OCI-LY3 (cell line): ENCODE measurements at regions not wholly inside any gene's neighbourhood (a gene's known extent, or its start where the extent isn't known, plus 50 kb on each side); places are given as distances from the start of the nearest gene placed in this dataset.

Experiments
- H2AFZ ChIP-seq: fragments of 200-600, 300-600 bp; shearing (Covaris generic); 2 replicates; pipeline ENCODE4 v1.6.0; 2014; ENCODE audit warnings: antibody characterized with exemption, low read depth, low read length
- H3K27ac ChIP-seq: fragments of 200-600, 300-600 bp; sonication (generic); 2 replicates; pipeline ENCODE4 v1.5.1; 2014; ENCODE audit warnings: mild to moderate bottlenecking, low read length, moderate library complexity, mixed read lengths
- H3K27me3 ChIP-seq: fragments of 200-600, 300-600 bp; sonication (generic); 2 replicates; pipeline ENCODE4 v1.6.1; 2014; ENCODE audit warnings: low read depth, low read length, mixed read lengths
- H3K36me3 ChIP-seq: fragments of 200-600, 300-600 bp; sonication (generic); replicated peaks from 2 replicates; pipeline ENCODE3; 2014; ENCODE audit warnings: low read depth, low read length, mixed read lengths
- H3K4me1 ChIP-seq: fragments of 300-600, 200-600 bp; sonication (generic); 2 replicates; pipeline ENCODE4 v1.6.1; 2014; ENCODE audit warnings: low read length, mixed read lengths
- H3K4me2 ChIP-seq: fragments of 200-600, 300-600 bp; sonication (generic); 2 replicates; pipeline ENCODE4 v1.6.1; 2014; ENCODE audit warnings: low read length, mixed read lengths
- H3K4me3 ChIP-seq: fragments of 300-600, 200-600 bp; sonication (generic); 2 replicates; pipeline ENCODE4 v1.5.1; 2014; ENCODE audit warnings: antibody characterized with exemption, mild to moderate bottlenecking, low read length, moderate library complexity
- H3K79me2 ChIP-seq: fragments of 300-600, 200-600 bp; shearing (Covaris generic); 2 replicates; pipeline ENCODE4 v1.6.1; 2014; ENCODE audit warnings: mild to moderate bottlenecking, low read length, mixed read lengths
- H3K9ac ChIP-seq: fragments of 300-600, 200-600 bp; shearing (Covaris generic); 2 replicates; pipeline ENCODE4 v1.6.0; 2014; ENCODE audit warnings: mild to moderate bottlenecking, low read length, moderate library complexity
- H3K9me3 ChIP-seq: fragments of 200-600, 300-600 bp; shearing (Covaris generic); 2 replicates; pipeline ENCODE4 v1.6.1; 2014; ENCODE audit warnings: low read length, mixed read lengths; ENCODE audit not compliant: insufficient read depth
- H4K20me1 ChIP-seq: fragments of 200-600, 300-600 bp; sonication (generic); 2 replicates; pipeline ENCODE4 v1.6.1; 2016; ENCODE audit warnings: low read length, mixed read lengths; ENCODE audit not compliant: insufficient read depth
- EZH2phosphoT487 ChIP-seq: fragments of 200-600 bp; shearing (Covaris generic); IDR thresholded peaks from 2 replicates; pipeline ENCODE4 v1.6.1; 2018; ENCODE audit warnings: antibody characterized with exemption, mixed run types, low read depth
- TF ChIP-seq, protein P1 (sequence below): fragments of 200-600, 300-600 bp; sonication (generic); IDR thresholded peaks from 2 replicates; pipeline ENCODE4 v1.5.1; 2014; ENCODE audit warnings: antibody characterized with exemption, low read length, low read depth

DNA sequence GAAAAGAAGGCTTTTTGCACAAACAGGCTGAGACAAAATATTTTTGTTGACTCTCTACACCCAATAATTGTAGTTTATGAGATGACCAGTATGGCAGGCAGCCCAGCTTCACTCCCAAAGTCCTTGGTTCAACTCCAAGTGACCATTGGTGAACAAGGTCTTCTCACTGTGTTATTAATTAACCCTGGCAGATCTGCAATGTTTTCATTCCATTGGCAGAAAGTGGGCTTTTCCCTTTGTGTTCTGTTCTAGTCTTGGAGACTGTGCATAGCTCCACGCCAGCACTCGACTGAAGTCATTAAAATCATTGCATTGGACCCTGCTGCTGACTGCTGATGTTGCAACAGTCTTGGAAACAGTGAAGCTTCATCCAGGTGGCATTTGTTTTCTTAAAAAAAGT is 277.3 kb upstream of the HAND2 start:
- H3K27me3 ChIP-seq: no peaks in the 10 kb centered on the region
- no peak overlapping the region for H2AFZ ChIP-seq
- no peak overlapping the region for H3K27ac ChIP-seq
- H3K79me2 ChIP-seq: no peaks in the 10 kb centered on the region
- H3K9me3 ChIP-seq: no peaks in the 10 kb centered on the region
- TF ChIP-seq EZH2phosphoT487: no peak
- TF ChIP-seq, protein P1, sequence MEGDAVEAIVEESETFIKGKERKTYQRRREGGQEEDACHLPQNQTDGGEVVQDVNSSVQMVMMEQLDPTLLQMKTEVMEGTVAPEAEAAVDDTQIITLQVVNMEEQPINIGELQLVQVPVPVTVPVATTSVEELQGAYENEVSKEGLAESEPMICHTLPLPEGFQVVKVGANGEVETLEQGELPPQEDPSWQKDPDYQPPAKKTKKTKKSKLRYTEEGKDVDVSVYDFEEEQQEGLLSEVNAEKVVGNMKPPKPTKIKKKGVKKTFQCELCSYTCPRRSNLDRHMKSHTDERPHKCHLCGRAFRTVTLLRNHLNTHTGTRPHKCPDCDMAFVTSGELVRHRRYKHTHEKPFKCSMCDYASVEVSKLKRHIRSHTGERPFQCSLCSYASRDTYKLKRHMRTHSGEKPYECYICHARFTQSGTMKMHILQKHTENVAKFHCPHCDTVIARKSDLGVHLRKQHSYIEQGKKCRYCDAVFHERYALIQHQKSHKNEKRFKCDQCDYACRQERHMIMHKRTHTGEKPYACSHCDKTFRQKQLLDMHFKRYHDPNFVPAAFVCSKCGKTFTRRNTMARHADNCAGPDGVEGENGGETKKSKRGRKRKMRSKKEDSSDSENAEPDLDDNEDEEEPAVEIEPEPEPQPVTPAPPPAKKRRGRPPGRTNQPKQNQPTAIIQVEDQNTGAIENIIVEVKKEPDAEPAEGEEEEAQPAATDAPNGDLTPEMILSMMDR: no peak
- no peaks in the 10 kb centered on the region for H3K36me3 ChIP-seq
- no peaks in the 10 kb centered on the region for H4K20me1 ChIP-seq
- no peaks in the 10 kb centered on the region for H3K4me1 ChIP-seq
- H3K9ac ChIP-seq: no peak overlapping the region
- H3K4me2 ChIP-seq: no peak overlapping the region
- no peak overlapping the region for H3K4me3 ChIP-seq

DNA sequence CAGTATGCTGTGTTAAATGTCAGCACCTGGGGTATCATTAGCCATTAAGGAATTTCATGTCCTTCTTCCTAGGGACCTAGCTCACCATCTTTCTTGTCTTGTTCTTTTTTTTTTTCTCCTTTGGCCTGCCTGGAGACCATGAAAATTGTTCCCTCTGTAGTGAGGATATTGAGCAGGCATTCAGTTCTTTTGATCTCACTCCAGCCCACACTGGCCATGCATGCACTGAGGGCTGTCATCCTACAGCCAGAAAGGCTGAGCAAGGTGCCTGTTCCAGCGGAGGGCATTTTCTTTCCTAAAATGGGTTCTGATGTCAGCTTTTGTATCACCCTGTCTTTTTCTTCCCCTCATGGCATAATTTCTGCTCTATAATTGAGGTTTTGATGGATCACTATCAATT is 275.9 kb upstream of the HAND2 start:
- no peak for TF ChIP-seq EZH2phosphoT487
- TF ChIP-seq, protein P1: no peak
- Histone ChIP-seq H2AFZ (no peak overlapping the region), H3K4me3 (no peak overlapping the region), H3K4me2 (no peak overlapping the region), H3K79me2 (no peaks in the 10 kb centered on the region), H3K4me1 (no peaks in the 10 kb centered on the region), H3K27ac (no peak overlapping the region), H3K9ac (no peak overlapping the region), H4K20me1 (no peaks in the 10 kb centered on the region), H3K36me3 (no peaks in the 10 kb centered on the region), H3K9me3 (no peaks in the 10 kb centered on the region), H3K27me3 (no peaks in the 10 kb centered on the region)

DNA sequence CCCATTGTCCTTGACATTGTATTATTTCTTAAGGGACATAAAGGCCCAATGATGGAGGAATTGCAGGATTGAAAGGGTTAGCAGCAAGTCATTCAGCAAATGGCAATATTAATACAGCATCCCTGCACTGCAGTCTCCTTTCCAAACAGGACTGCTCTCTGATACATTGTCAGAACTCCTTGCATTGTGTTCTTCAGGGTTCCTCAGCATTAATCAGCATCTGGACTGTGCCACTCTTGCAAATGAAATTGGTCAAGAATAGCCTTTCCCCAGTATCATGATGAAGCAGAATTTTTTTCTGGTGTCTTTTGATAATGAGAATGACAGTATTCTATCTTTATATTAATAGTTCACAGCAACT is 272.6 kb upstream of the HAND2 start:
- no peak overlapping the region for H3K27ac ChIP-seq
- H3K9me3 ChIP-seq: no peaks in the 10 kb centered on the region
- H2AFZ ChIP-seq: no peak overlapping the region
- H3K4me1 ChIP-seq: no peaks in the 10 kb centered on the region
- H3K4me3 ChIP-seq: no peak overlapping the region
- no peak overlapping the region for H3K4me2 ChIP-seq
- no peaks in the 10 kb centered on the region for H3K27me3 ChIP-seq
- H3K79me2 ChIP-seq: no peaks in the 10 kb centered on the region
- H3K9ac ChIP-seq: no peak overlapping the region
- no peaks in the 10 kb centered on the region for H3K36me3 ChIP-seq
- no peaks in the 10 kb centered on the region for H4K20me1 ChIP-seq
- TF ChIP-seq, protein P1: no peak
- no peak for TF ChIP-seq EZH2phosphoT487

DNA sequence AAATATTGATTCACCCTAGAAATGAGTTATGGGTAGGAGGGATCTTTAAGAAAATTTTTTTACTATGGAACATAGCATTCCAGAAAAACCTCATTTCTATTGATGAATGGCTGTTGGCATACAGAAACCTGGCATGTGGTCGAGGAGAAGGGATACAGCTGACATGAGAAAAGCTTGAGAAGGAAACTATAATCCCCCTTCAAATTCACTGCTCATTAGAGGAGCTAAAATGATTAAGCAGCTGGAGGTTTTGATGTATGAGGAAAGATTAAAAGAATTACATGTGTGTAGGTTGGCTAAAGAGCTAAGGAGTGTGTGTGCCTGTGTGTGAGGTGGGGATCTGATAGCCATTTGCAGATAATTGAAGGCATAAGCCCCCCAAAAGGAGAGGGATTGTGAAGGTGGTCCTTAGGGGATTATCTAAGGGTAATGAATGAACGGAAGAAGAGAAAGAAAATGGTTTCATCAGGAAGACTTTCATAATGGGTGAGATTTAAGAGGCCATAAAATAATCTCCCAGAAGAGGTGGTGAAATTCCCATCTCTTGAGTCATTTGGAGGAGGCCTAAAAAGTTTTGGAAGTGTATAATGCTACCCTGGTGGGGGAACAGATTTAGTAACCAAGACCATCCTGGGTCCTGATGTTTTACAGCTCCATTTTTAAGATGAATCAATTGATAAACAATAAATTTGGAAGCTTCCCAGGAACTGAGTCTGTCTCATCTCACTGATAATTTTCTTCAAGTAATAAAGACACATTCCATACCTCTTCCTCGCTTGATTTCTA is 272.0 kb upstream of the HAND2 start:
- no peak for TF ChIP-seq EZH2phosphoT487
- TF ChIP-seq, protein P1: no peak
- H3K36me3 ChIP-seq: no peaks in the 10 kb centered on the region
- no peak overlapping the region for H3K27ac ChIP-seq
- no peak overlapping the region for H3K9ac ChIP-seq
- H3K79me2 ChIP-seq: no peaks in the 10 kb centered on the region
- H3K4me2 ChIP-seq: no peak overlapping the region
- no peaks in the 10 kb centered on the region for H3K4me1 ChIP-seq
- H3K4me3 ChIP-seq: no peak overlapping the region
- no peaks in the 10 kb centered on the region for H3K27me3 ChIP-seq
- no peaks in the 10 kb centered on the region for H4K20me1 ChIP-seq
- no peak overlapping the region for H2AFZ ChIP-seq
- no peaks in the 10 kb centered on the region for H3K9me3 ChIP-seq
